D721Med (cell line): ENCODE measurements at regions not wholly inside any gene's neighbourhood (a gene's known extent, or its start where the extent isn't known, plus 50 kb on each side); places are given as distances from the start of the nearest gene placed in this dataset.

Experiments
- DNase-seq: peaks from one replicate; pipeline ENCODE4 v3.0.0; 2011; ENCODE audit warnings: low spot score; ENCODE audit not compliant: insufficient read length
- FAIRE-seq: peaks from 2 replicates; lab custom pipeline; 2011; peaks lifted over from hg19 to GRCh38; lab: Jason Lieb, UNC
- CTCF ChIP-seq: IDR thresholded peaks from 2 replicates; pipeline ENCODE4 v1.5.1; 2012; ENCODE audit warnings: mild to moderate bottlenecking, control low read depth; ENCODE audit not compliant: insufficient read depth; ENCODE audit errors: missing control alignments

- FAIRE-seq, result no peak
- TF ChIP-seq CTCF, result no peak
These were observed 76.7 kb upstream of the G2E3 start for GRCh38 chr14:30482276-30482675.

GRCh38 chr14:30484201-30484600 is 74.8 kb upstream of the G2E3 start:
- FAIRE-seq, result no peak
- TF ChIP-seq CTCF, result no peak
- no peak for DNase-seq

More at GRCh38 chr14:30482276-30482675, 76.7 kb upstream of the G2E3 start:
- no peak for DNase-seq

GRCh38 chr14:30484976-30485375 is 74.0 kb upstream of the G2E3 start:
- DNase-seq (no peak), FAIRE-seq (no peak)
- no peak for TF ChIP-seq CTCF

- no peak for DNase-seq
- no peak for FAIRE-seq
- no peak for TF ChIP-seq CTCF
These were observed 62.1 kb upstream of the G2E3 start for GRCh38 chr14:30496852-30497251.

- FAIRE-seq (no peak), DNase-seq (no peak)
- TF ChIP-seq CTCF, result no peak
These were observed 59.6 kb upstream of the G2E3 start for GRCh38 chr14:30499358-30499757.

GRCh38 chr14:30500222-30500621 is 58.7 kb upstream of the G2E3 start:
- no peak for TF ChIP-seq CTCF
- no peak for DNase-seq
- no peak for FAIRE-seq

- DNase-seq (no peak), FAIRE-seq (no peak)
- no peak for TF ChIP-seq CTCF
These were observed 51.7 kb upstream of the G2E3 start for GRCh38 chr14:30507209-30507608.
